ENCODE measurements at regions not wholly inside any gene's neighbourhood (a gene's known extent, or its start where the extent isn't known, plus 50 kb on each side); places are given as distances from the start of the nearest gene placed in this dataset.
"Not testable (repeated sequence)": the region's sequence is repeated elsewhere in the genome, so short reads cannot be mapped to it uniquely, and the experiment has no call there.

- no peak for DNase-seq (ENCODE audit: low spot score)
Observed at GRCh38 chr20:54742193-54742592, 266.8 kb downstream of the DOK5 start.

- no peak for DNase-seq (ENCODE audit: low spot score)
Observed at GRCh38 chr20:54736421-54736820, 261.0 kb downstream of the DOK5 start.

GRCh38 chr20:54733687-54734086 lies 258.3 kb downstream of the DOK5 start:
- DNase-seq (ENCODE audit: low spot score): no peak

- DNase-seq (ENCODE audit: low spot score): no peak
Observed at GRCh38 chr20:54727490-54727889, 252.1 kb downstream of the DOK5 start.

- no peak for DNase-seq (ENCODE audit: low spot score)
Observed at GRCh38 chr20:54726687-54727300, 251.4 kb downstream of the DOK5 start.

GRCh38 chr20:54725266-54725665 lies 249.9 kb downstream of the DOK5 start:
- not testable (repeated sequence) for DNase-seq (ENCODE audit: low spot score)

- no peak for DNase-seq (ENCODE audit: low spot score)
Observed at GRCh38 chr20:54723723-54724122, 248.3 kb downstream of the DOK5 start.

- no peak for DNase-seq (ENCODE audit: low spot score)
Observed at GRCh38 chr20:54717983-54718382, 242.6 kb downstream of the DOK5 start.

GRCh38 chr20:54716790-54717189 lies 241.4 kb downstream of the DOK5 start:
- DNase-seq (ENCODE audit: low spot score): no peak

GRCh38 chr20:54716174-54716747 lies 240.9 kb downstream of the DOK5 start:
- DNase-seq (ENCODE audit: low spot score): no peak

- DNase-seq (ENCODE audit: low spot score): no peak
Observed at GRCh38 chr20:54714817-54715216, 239.4 kb downstream of the DOK5 start.

- DNase-seq (ENCODE audit: low spot score): no peak
Observed at GRCh38 chr20:54713727-54714126, 238.3 kb downstream of the DOK5 start.

- DNase-seq (ENCODE audit: low spot score): no peak
Observed at GRCh38 chr20:54711071-54711470, 235.7 kb downstream of the DOK5 start.

- no peak for DNase-seq (ENCODE audit: low spot score)
Observed at GRCh38 chr20:54710341-54710740, 234.9 kb downstream of the DOK5 start.

- no peak for DNase-seq (ENCODE audit: low spot score)
Observed at GRCh38 chr20:54708229-54708628, 232.8 kb downstream of the DOK5 start.

- DNase-seq (ENCODE audit: low spot score): no peak
Observed at GRCh38 chr20:54707801-54708200, 232.4 kb downstream of the DOK5 start.

- no peak for DNase-seq (ENCODE audit: low spot score)
Observed at GRCh38 chr20:54706581-54706980, 231.2 kb downstream of the DOK5 start.

- DNase-seq (ENCODE audit: low spot score): no peak
Observed at GRCh38 chr20:54704032-54704635, 228.7 kb downstream of the DOK5 start.
